ENCODE measurements at regions not wholly inside any gene's neighbourhood (a gene's known extent, or its start where the extent isn't known, plus 50 kb on each side); places are given as distances from the start of the nearest gene placed in this dataset.

- DNase-seq, result no peak
These were observed 417.4 kb upstream of the PIK3C3 start for GRCh38 chr18:41537666-41538065.

- DNase-seq, result no peak
These were observed 422.5 kb upstream of the PIK3C3 start for GRCh38 chr18:41532344-41533086.

GRCh38 chr18:41530970-41531369, 424.1 kb upstream of the PIK3C3 start:
- DNase-seq, result no peak

GRCh38 chr18:41529093-41529492, 425.9 kb upstream of the PIK3C3 start:
- DNase-seq, result no peak

GRCh38 chr18:41526054-41526453, 429.0 kb upstream of the PIK3C3 start:
- no peak for DNase-seq

- DNase-seq, result no peak
These were observed 430.2 kb upstream of the PIK3C3 start for GRCh38 chr18:41524674-41525470.

GRCh38 chr18:41517142-41517541, 437.9 kb upstream of the PIK3C3 start:
- no peak for DNase-seq

- no peak for DNase-seq
These were observed 441.6 kb upstream of the PIK3C3 start for GRCh38 chr18:41513438-41513837.

GRCh38 chr18:41504316-41504715, 450.7 kb upstream of the PIK3C3 start:
- DNase-seq, result no peak

- no peak for DNase-seq
These were observed 453.2 kb upstream of the PIK3C3 start for GRCh38 chr18:41501848-41502247.

- DNase-seq, result no peak
These were observed 455.7 kb upstream of the PIK3C3 start for GRCh38 chr18:41499345-41499744.

- no peak for DNase-seq
These were observed 464.2 kb upstream of the PIK3C3 start for GRCh38 chr18:41490861-41491260.

- no peak for DNase-seq
These were observed 468.5 kb upstream of the PIK3C3 start for GRCh38 chr18:41486575-41486974.

GRCh38 chr18:41484069-41484468, 471.0 kb upstream of the PIK3C3 start:
- no peak for DNase-seq

- DNase-seq, result no peak
These were observed 472.5 kb upstream of the PIK3C3 start for GRCh38 chr18:41482501-41482900.

- DNase-seq, result no peak
These were observed 488.4 kb upstream of the PIK3C3 start for GRCh38 chr18:41466436-41467160.

GRCh38 chr18:41465386-41465785, 489.6 kb upstream of the PIK3C3 start:
- no peak for DNase-seq

GRCh38 chr18:41464278-41464677, 490.8 kb upstream of the PIK3C3 start:
- no peak for DNase-seq

- no peak for DNase-seq
These were observed 492.1 kb upstream of the PIK3C3 start for GRCh38 chr18:41462946-41463345.

- DNase-seq, result no peak
These were observed 493.9 kb upstream of the PIK3C3 start for GRCh38 chr18:41461114-41461513.

GRCh38 chr18:41459656-41460055, 495.4 kb upstream of the PIK3C3 start:
- no peak for DNase-seq

GRCh38 chr18:41458376-41458775, 496.7 kb upstream of the PIK3C3 start:
- DNase-seq, result no peak

- DNase-seq, result peak; percentile 11
These were observed 497.2 kb upstream of the PIK3C3 start for GRCh38 chr18:41457765-41458326.
